SK-N-SH (cell line): ENCODE measurements at regions not wholly inside any gene's neighbourhood (a gene's known extent, or its start where the extent isn't known, plus 50 kb on each side); places are given as distances from the start of the nearest gene placed in this dataset.

Experiments used
- CTCF ChIA-PET: fragments of 300-600, 350-600 bp; formaldehyde crosslinking; extraction: SDS; loops from one replicate; lab custom pipeline; 2021; lab: Yijun Ruan, JAX
- POLR2A ChIA-PET: fragments of 350-600 bp; sonication (Branson Sonifier 250); formaldehyde crosslinking; extraction: SDS; loops from one replicate; lab custom pipeline; 2020; ENCODE audit warnings: antibody characterized with exemption, inconsistent platforms; lab: Yijun Ruan, JAX
- DNase-seq: peaks from one replicate; pipeline ENCODE4 v3.0.0; 2012
- H2AFZ ChIP-seq: fragments of 200-600 bp; sonication (generic); 2 replicates; pipeline ENCODE4 v1.8.1; 2016; ENCODE audit warnings: antibody characterized with exemption, mild to moderate bottlenecking, low read depth
- H3F3A ChIP-seq: fragments of 200-600 bp; sonication (generic); replicated peaks from 2 replicates; pipeline ENCODE3; 2016; ENCODE audit warnings: antibody characterized with exemption, mild to moderate bottlenecking; ENCODE audit not compliant: insufficient read depth
- H3K27ac ChIP-seq, 2 experiments: fragments of 200-500 bp in 1 of 2; fragments of 200-600 bp in 1 of 2; sonication (Bioruptor generic) in 1 of 2; sonication (generic), shearing (Covaris generic) in 1 of 2; 2 replicates each; pipeline versions ENCODE4 v1.5.1 to v1.6.1; 2014 to 2016; ENCODE audit warnings: low read depth in 2 of 2, inconsistent platforms in 1 of 2, low read length in 1 of 2, mild to moderate bottlenecking in 1 of 2, mixed read lengths in 1 of 2
- H3K27me3 ChIP-seq: fragments of 200-600 bp; sonication (generic), shearing (Covaris generic); 2 replicates; pipeline ENCODE4 v1.6.1; 2016; ENCODE audit warnings: mixed run types; ENCODE audit not compliant: insufficient read depth
- H3K36me3 ChIP-seq, 2 experiments: fragments of 200-500 bp in 1 of 2; fragments of 200-600 bp in 1 of 2; sonication (Bioruptor generic) in 1 of 2; sonication (generic) in 1 of 2; replicated peaks in 1 of 2; 2 replicates each; pipeline versions ENCODE3 to v1.5.1; 2014 to 2016; ENCODE audit warnings: low read length in 1 of 2, mild to moderate bottlenecking in 1 of 2; ENCODE audit not compliant: insufficient read depth in 2 of 2, control insufficient read depth in 1 of 2
- H3K4me1 ChIP-seq, 2 experiments: fragments of 200-500 bp in 1 of 2; fragments of 200-600 bp in 1 of 2; sonication (Bioruptor generic) in 1 of 2; sonication (generic), shearing (Covaris generic) in 1 of 2; 2 replicates each; pipeline versions ENCODE4 v1.5.1 to v1.6.1; 2014 to 2016; ENCODE audit warnings: low read depth in 1 of 2, low read length in 1 of 2, mixed run types in 1 of 2; ENCODE audit not compliant: insufficient read depth in 2 of 2, control insufficient read depth in 1 of 2
- H3K4me2 ChIP-seq: fragments of 200-600 bp; sonication (generic), shearing (Covaris generic); 2 replicates; pipeline ENCODE4 v1.6.1; 2017; ENCODE audit warnings: mixed run types
- H3K4me3 ChIP-seq, 2 experiments: fragments of 200-500 bp in 1 of 2; fragments of 200-600 bp in 1 of 2; sonication (Bioruptor generic) in 1 of 2; sonication (generic), shearing (Covaris generic) in 1 of 2; 2 replicates each; pipeline versions ENCODE4 v1.5.1 to v1.8.1; 2014 to 2016; ENCODE audit warnings: low read depth in 2 of 2, inconsistent platforms in 1 of 2, low read length in 1 of 2, mild to moderate bottlenecking in 1 of 2, mixed read lengths in 1 of 2, moderate library complexity in 1 of 2
- H3K79me2 ChIP-seq: fragments of 200-600 bp; sonication (generic); 2 replicates; pipeline ENCODE4 v1.8.1; 2017; ENCODE audit warnings: mild to moderate bottlenecking; ENCODE audit not compliant: insufficient read depth
- H3K9ac ChIP-seq: fragments of 200-600 bp; sonication (generic); 2 replicates; pipeline ENCODE4 v1.6.1; 2017; ENCODE audit warnings: mixed run types
- H3K9me2 ChIP-seq: fragments of 200-600 bp; sonication (generic); 2 replicates; pipeline ENCODE4 v1.6.1; 2017; ENCODE audit warnings: mixed run types
- H3K9me3 ChIP-seq: fragments of 200-600 bp; sonication (generic); 2 replicates; pipeline ENCODE4 v1.6.1; 2017; ENCODE audit warnings: mixed run types, mild to moderate bottlenecking, moderate library complexity
- H4K20me1 ChIP-seq: fragments of 200-600 bp; sonication (generic); 2 replicates; pipeline ENCODE4 v1.6.1; 2017; ENCODE audit warnings: mild to moderate bottlenecking, mixed run types; ENCODE audit not compliant: insufficient read depth
- ELF1 ChIP-seq: IDR thresholded peaks from 2 replicates; pipeline ENCODE4 v1.4.0; 2012
- EP300 ChIP-seq, 2 experiments: IDR thresholded peaks; 2 replicates each; pipeline versions ENCODE4 v1.4.0 to v1.6.1; 2012; ENCODE audit warnings: borderline replicate concordance in 1 of 2, low read depth in 1 of 2, low read length in 1 of 2
- FOXM1 ChIP-seq: IDR thresholded peaks from 2 replicates; pipeline ENCODE4 v1.4.0; 2012; ENCODE audit warnings: low read depth, mild to moderate bottlenecking
- GABPA ChIP-seq: IDR thresholded peaks from 2 replicates; pipeline ENCODE4 v1.4.0; 2012; ENCODE audit warnings: low read depth, mild to moderate bottlenecking
- GATA2 ChIP-seq: sonication (generic); formaldehyde crosslinking; IDR thresholded peaks from 2 replicates; pipeline ENCODE4 v1.5.0; 2020; ENCODE audit warnings: mild to moderate bottlenecking, missing genetic modification reagents
- MAX ChIP-seq: IDR thresholded peaks from 2 replicates; pipeline ENCODE4 v1.4.0; 2012; ENCODE audit warnings: low read depth
- NFIC ChIP-seq: IDR thresholded peaks from 2 replicates; pipeline ENCODE4 v1.4.0; 2012; ENCODE audit warnings: borderline replicate concordance
- POLR2AphosphoS5 ChIP-seq: IDR thresholded peaks from 2 replicates; pipeline ENCODE4 v1.6.1; 2012; ENCODE audit warnings: low read depth, low read length
- RCOR1 ChIP-seq: fragments of 150-350 bp; IDR thresholded peaks from 2 replicates; pipeline ENCODE4 v1.6.1; 2017; ENCODE audit warnings: antibody characterized with exemption, low read length
- RFX5 ChIP-seq: IDR thresholded peaks from 2 replicates; pipeline ENCODE4 v1.6.1; 2012; ENCODE audit warnings: mild to moderate bottlenecking, improper control_type of control experiment, low read length
- SIN3A ChIP-seq: IDR thresholded peaks from 2 replicates; pipeline ENCODE4 v1.6.1; 2012; ENCODE audit warnings: low read depth, mild to moderate bottlenecking, low read length, moderate library complexity, borderline replicate concordance
- TAF1 ChIP-seq: IDR thresholded peaks from 2 replicates; pipeline ENCODE4 v1.6.1; 2012; ENCODE audit warnings: low read depth, mild to moderate bottlenecking, low read length, moderate library complexity, borderline replicate concordance
- YY1 ChIP-seq: IDR thresholded peaks from 2 replicates; pipeline ENCODE4 v1.4.0; 2012; ENCODE audit warnings: low read depth, mild to moderate bottlenecking
- ZBTB33 ChIP-seq: IDR thresholded peaks from 2 replicates; pipeline ENCODE4 v1.4.0; 2012; ENCODE audit warnings: low read depth, borderline replicate concordance
- WGBS: methylation state at CpG from one replicate; pipeline ENCODE4 v1.1.6; 2017; ENCODE audit warnings: low lambda C conversion rate; 5-methylcytosine and 5-hydroxymethylcytosine counted together

- CTCF ChIA-PET, result no interaction called here
- TF ChIP-seq ZBTB33 (no peak), SIN3A (no peak), RFX5 (no peak), MAX (no peak), RCOR1 (no peak), TAF1 (no peak), GABPA (no peak), GATA2 (CRISPR knock-in tag) (no peak), EP300 (IDR thresholded peaks at IDR 0.05; ENCODE audit: borderline replicate concordance in 1 of 2, low read depth in 1 of 2, low read length in 1 of 2) (no peak), POLR2AphosphoS5 (no peak)
Measured at GRCh38 chr6:47145212-47145611, 103.1 kb upstream of the ADGRF1 start.

GRCh38 chr6:47144306-47144705 lies 102.2 kb upstream of the ADGRF1 start:
- Histone ChIP-seq H4K20me1 (no peaks in the 10 kb centered on the region), H3K9ac (no peak overlapping the region), H3K79me2 (no peaks in the 10 kb centered on the region), H3K36me3 (no peaks in the 10 kb centered on the region), H3F3A (peaks cover 4% of the 10 kb centered on the region), H3K9me3 (no peaks in the 10 kb centered on the region), H3K27me3 (no peaks in the 10 kb centered on the region), H2AFZ (no peak overlapping the region), H3K9me2 (no peaks in the 10 kb centered on the region), H3K4me1 (no peaks in the 10 kb centered on the region; a peak in 1 of 4 replicates), H3K4me3 (no peak overlapping the region), H3K27ac (no peak overlapping the region), H3K4me2 (no peak overlapping the region)
- ChIA-PET CTCF (no interaction called here), POLR2A (no interaction called here)
- DNase-seq, result no peak
- 65% methylated on average over 4 of the region's 4 CpGs for WGBS
- no peak for TF ChIP-seq NFIC
- no peak for TF ChIP-seq FOXM1
- no peak for TF ChIP-seq SIN3A
- no peak for TF ChIP-seq YY1
- no peak for TF ChIP-seq ELF1
- no peak for TF ChIP-seq TAF1

More at GRCh38 chr6:47145212-47145611, 103.1 kb upstream of the ADGRF1 start:
- no peak overlapping the region for H2AFZ ChIP-seq
- H3K27ac ChIP-seq, result no peak overlapping the region
- DNase-seq, result no peak
- POLR2A ChIA-PET, result no interaction called here
- H3K9me3 ChIP-seq, result no peaks in the 10 kb centered on the region
- no peaks in the 10 kb centered on the region for H3K36me3 ChIP-seq
- no peak overlapping the region for H3K4me3 ChIP-seq
- H3K4me2 ChIP-seq, result no peak overlapping the region
- no peaks in the 10 kb centered on the region; a peak in 1 of 4 replicates for H3K4me1 ChIP-seq
- H3K9ac ChIP-seq, result no peak overlapping the region
- H3K9me2 ChIP-seq, result no peaks in the 10 kb centered on the region
- H3K27me3 ChIP-seq, result no peaks in the 10 kb centered on the region
- H4K20me1 ChIP-seq, result no peaks in the 10 kb centered on the region
- no peaks in the 10 kb centered on the region for H3K79me2 ChIP-seq
- peaks cover 4% of the 10 kb centered on the region for H3F3A ChIP-seq
